Osteoblast (primary cell): ENCODE measurements at regions not wholly inside any gene's neighbourhood (a gene's known extent, or its start where the extent isn't known, plus 50 kb on each side); places are given as distances from the start of the nearest gene placed in this dataset.

Experiments
- DNase-seq: peaks from one replicate; pipeline ENCODE4 v3.0.0; 2011; ENCODE audit warnings: low spot score, mixed read lengths; ENCODE audit not compliant: insufficient read length; ENCODE audit errors: missing footprints
- H2AFZ ChIP-seq: 2 replicates; pipeline ENCODE4 v1.6.0; 2011; ENCODE audit warnings: mild to moderate bottlenecking, low read length
- H3K27ac ChIP-seq: 2 replicates; pipeline ENCODE4 v1.5.1; 2011; ENCODE audit warnings: mild to moderate bottlenecking, low read depth, low read length, moderate library complexity
- H3K27me3 ChIP-seq: 2 replicates; pipeline ENCODE4 v1.6.0; 2012; ENCODE audit warnings: mild to moderate bottlenecking, control low read depth, inconsistent platforms, low read length, moderate library complexity; ENCODE audit not compliant: insufficient read depth
- H3K36me3 ChIP-seq: 2 replicates; pipeline ENCODE4 v1.5.1; 2011; ENCODE audit warnings: mild to moderate bottlenecking, low read length, control low read depth, moderate library complexity; ENCODE audit not compliant: insufficient read depth
- H3K4me1 ChIP-seq: 2 replicates; pipeline ENCODE4 v1.5.1; 2011; ENCODE audit warnings: mild to moderate bottlenecking, low read length, control low read depth, moderate library complexity; ENCODE audit not compliant: insufficient read depth
- H3K4me2 ChIP-seq: 2 replicates; pipeline ENCODE4 v1.6.0; 2011; ENCODE audit warnings: mild to moderate bottlenecking, low read length; ENCODE audit not compliant: insufficient read depth
- H3K4me3 ChIP-seq: fragments of 200-600 bp; sonication (generic); 3 replicates; pipeline ENCODE4 v1.5.1; 2012; ENCODE audit warnings: mild to moderate bottlenecking, low read length, inconsistent platforms; ENCODE audit not compliant: insufficient read depth
- H3K79me2 ChIP-seq: 2 replicates; pipeline ENCODE4 v1.6.0; 2012; ENCODE audit warnings: mild to moderate bottlenecking, low read length, control low read depth, inconsistent platforms; ENCODE audit not compliant: insufficient read depth
- H3K9me3 ChIP-seq: 2 replicates; pipeline ENCODE4 v1.5.1; 2011; ENCODE audit warnings: low read depth, low read length, control low read depth
- H4K20me1 ChIP-seq: 2 replicates; pipeline ENCODE4 v1.6.0; 2012; ENCODE audit warnings: mild to moderate bottlenecking, low read length, control low read depth; ENCODE audit not compliant: insufficient read depth
- TF ChIP-seq, protein P1 (sequence below): IDR thresholded peaks from 2 replicates; pipeline ENCODE4 v1.5.1; 2011; ENCODE audit warnings: mild to moderate bottlenecking, low read depth, low read length, moderate library complexity; ENCODE audit errors: extremely low read depth

DNA sequence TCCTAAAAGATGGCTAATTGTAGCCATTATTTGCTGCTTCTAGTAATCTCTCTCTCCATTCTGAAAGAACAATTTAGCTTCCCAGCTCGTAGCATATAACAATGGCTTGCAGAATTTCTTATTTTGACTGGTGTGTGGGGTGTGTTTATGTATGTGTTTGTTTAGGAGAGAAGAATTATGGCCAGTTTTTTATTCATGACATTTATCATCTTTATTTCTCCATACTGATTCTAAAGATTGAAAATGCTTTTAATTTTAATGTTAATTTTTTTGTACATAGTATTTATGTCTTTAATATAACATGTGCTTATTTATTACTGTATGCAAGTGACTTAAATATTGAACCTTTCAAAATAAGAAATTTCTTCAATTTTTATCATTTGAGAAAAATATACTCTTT, 115.8 kb upstream of the TMTC4 start:
- Histone ChIP-seq H3K4me3 (no peak overlapping the region), H3K36me3 (no peaks in the 10 kb centered on the region), H4K20me1 (no peaks in the 10 kb centered on the region), H3K27ac (no peak overlapping the region), H3K79me2 (no peaks in the 10 kb centered on the region), H3K4me2 (no peak overlapping the region), H3K9me3 (no peaks in the 10 kb centered on the region), H2AFZ (no peak overlapping the region), H3K27me3 (peaks cover 2% of the 10 kb centered on the region), H3K4me1 (no peaks in the 10 kb centered on the region)
- no peak for DNase-seq
- TF ChIP-seq, protein P1, sequence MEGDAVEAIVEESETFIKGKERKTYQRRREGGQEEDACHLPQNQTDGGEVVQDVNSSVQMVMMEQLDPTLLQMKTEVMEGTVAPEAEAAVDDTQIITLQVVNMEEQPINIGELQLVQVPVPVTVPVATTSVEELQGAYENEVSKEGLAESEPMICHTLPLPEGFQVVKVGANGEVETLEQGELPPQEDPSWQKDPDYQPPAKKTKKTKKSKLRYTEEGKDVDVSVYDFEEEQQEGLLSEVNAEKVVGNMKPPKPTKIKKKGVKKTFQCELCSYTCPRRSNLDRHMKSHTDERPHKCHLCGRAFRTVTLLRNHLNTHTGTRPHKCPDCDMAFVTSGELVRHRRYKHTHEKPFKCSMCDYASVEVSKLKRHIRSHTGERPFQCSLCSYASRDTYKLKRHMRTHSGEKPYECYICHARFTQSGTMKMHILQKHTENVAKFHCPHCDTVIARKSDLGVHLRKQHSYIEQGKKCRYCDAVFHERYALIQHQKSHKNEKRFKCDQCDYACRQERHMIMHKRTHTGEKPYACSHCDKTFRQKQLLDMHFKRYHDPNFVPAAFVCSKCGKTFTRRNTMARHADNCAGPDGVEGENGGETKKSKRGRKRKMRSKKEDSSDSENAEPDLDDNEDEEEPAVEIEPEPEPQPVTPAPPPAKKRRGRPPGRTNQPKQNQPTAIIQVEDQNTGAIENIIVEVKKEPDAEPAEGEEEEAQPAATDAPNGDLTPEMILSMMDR: no peak

DNA sequence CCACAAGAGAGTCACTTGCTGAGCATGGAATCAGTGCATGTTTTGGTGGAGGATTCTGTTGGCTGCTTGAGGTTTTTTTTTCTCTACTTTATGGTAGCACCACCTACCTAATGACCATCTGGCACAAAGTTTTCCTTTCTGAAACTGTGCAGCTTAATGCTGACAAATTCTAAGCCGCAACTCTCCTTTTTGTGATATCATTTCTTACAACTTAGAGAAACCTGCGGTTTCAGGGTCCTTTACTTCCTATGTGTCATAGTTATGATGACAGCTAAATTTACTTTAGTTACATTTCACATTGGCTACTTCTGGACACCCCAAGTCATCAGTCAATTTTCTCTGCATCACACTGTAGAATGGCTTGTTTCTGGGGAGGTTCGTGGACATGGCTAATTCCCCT, 115.4 kb upstream of the TMTC4 start:
- H3K36me3 ChIP-seq: no peaks in the 10 kb centered on the region
- TF ChIP-seq, protein P1: no peak
- peak overlapping the region; percentile 5 for H2AFZ ChIP-seq
- no peak overlapping the region for H3K4me3 ChIP-seq
- no peaks in the 10 kb centered on the region for H4K20me1 ChIP-seq
- H3K9me3 ChIP-seq: no peaks in the 10 kb centered on the region
- no peak overlapping the region for H3K27ac ChIP-seq
- H3K27me3 ChIP-seq: peaks cover 2% of the 10 kb centered on the region
- H3K4me2 ChIP-seq: no peak overlapping the region
- no peaks in the 10 kb centered on the region for H3K79me2 ChIP-seq
- no peaks in the 10 kb centered on the region for H3K4me1 ChIP-seq
- no peak for DNase-seq

- Histone ChIP-seq H3K4me3 (no peak overlapping the region), H3K4me1 (no peaks in the 10 kb centered on the region), H3K4me2 (no peak overlapping the region), H3K27ac (no peak overlapping the region), H3K9me3 (no peaks in the 10 kb centered on the region), H4K20me1 (no peaks in the 10 kb centered on the region), H3K36me3 (no peaks in the 10 kb centered on the region), H2AFZ (peak overlapping the region; percentile 5), H3K27me3 (peaks cover 2% of the 10 kb centered on the region), H3K79me2 (no peaks in the 10 kb centered on the region)
- TF ChIP-seq, protein P1: no peak
- DNase-seq: no peak
Measured at GRCh38 chr13:100789481-100789880, 114.9 kb upstream of the TMTC4 start.

- H3K9me3 ChIP-seq: no peaks in the 10 kb centered on the region
Measured at GRCh38 chr13:100789025-100789424, 114.4 kb upstream of the TMTC4 start.

More at GRCh38 chr13:100789025-100789424, 114.4 kb upstream of the TMTC4 start:
- no peaks in the 10 kb centered on the region for H3K36me3 ChIP-seq
- H3K27me3 ChIP-seq: peaks cover 2% of the 10 kb centered on the region
- H3K27ac ChIP-seq: no peak overlapping the region
- no peak for DNase-seq
- no peak overlapping the region for H3K4me2 ChIP-seq
- TF ChIP-seq, protein P1: no peak
- H3K4me3 ChIP-seq: no peak overlapping the region
- H3K4me1 ChIP-seq: no peaks in the 10 kb centered on the region
- H4K20me1 ChIP-seq: no peaks in the 10 kb centered on the region
- H3K79me2 ChIP-seq: no peaks in the 10 kb centered on the region
- no peak overlapping the region for H2AFZ ChIP-seq
